GM12878 (cell line): ENCODE measurements at regions not wholly inside any gene's neighbourhood (a gene's known extent, or its start where the extent isn't known, plus 50 kb on each side); places are given as distances from the start of the nearest gene placed in this dataset.

ENCODE experiments used
- ATAC-seq: fragments of 200-7000 bp; cut with Tn5 transposase; 3 replicates; pipeline ENCODE4 v1.9.1; 2020; ENCODE audit warnings: mild to moderate bottlenecking, moderate library complexity
- BruUV-seq: library from RNA; stranded (reverse); fragments of 400-500 nt; replicated peaks from 2 replicates; lab custom pipeline; 2021; lab: Mats Ljungman, UMichigan
- CTCF ChIA-PET: fragments of 300-600 bp; sonication (Branson Sonifier 250); formaldehyde crosslinking; extraction: SDS; loops from one replicate; lab custom pipeline; 2021; ENCODE audit warnings: inconsistent platforms; lab: Yijun Ruan, JAX
- POLR2A ChIA-PET: fragments of 350-600 bp; formaldehyde crosslinking; extraction: SDS; loops from one replicate; lab custom pipeline; 2021; ENCODE audit warnings: inconsistent platforms; lab: Charles Lee
- RAD21 ChIA-PET: fragments of 300-600 bp; sonication (Branson Sonifier 250); formaldehyde crosslinking; loops from one replicate; lab custom pipeline; 2023; ENCODE audit warnings: antibody characterized with exemption; ENCODE audit not compliant: unreplicated experiment; lab: Charles Lee
- SMC1A ChIA-PET: fragments of 300-600 bp; sonication (Branson Sonifier 250); formaldehyde crosslinking; loops from one replicate; lab custom pipeline; 2023; ENCODE audit not compliant: unreplicated experiment, uncharacterized antibody; lab: Charles Lee
- DNase-seq: peaks from one replicate; pipeline ENCODE4 v3.0.0-alpha.2; 2011; ENCODE audit warnings: low read depth, low spot score
- FAIRE-seq: peaks from 3 replicates; lab custom pipeline; 2011; peaks lifted over from hg19 to GRCh38; lab: Jason Lieb, UNC
- H2AFZ ChIP-seq: 2 replicates; pipeline ENCODE4 v1.6.0; 2011; ENCODE audit warnings: low read depth, low read length, control low read depth; ENCODE audit not compliant: control insufficient read depth
- H3K27ac ChIP-seq: 2 replicates; pipeline ENCODE4 v1.5.1; 2011; ENCODE audit warnings: control low read depth; ENCODE audit not compliant: control insufficient read depth, insufficient read depth
- H3K27me3 ChIP-seq, 2 experiments: replicated peaks in 1 of 2; 2 replicates each; pipeline versions ENCODE4 v1.6.0 to v1.6.1; 2011; ENCODE audit warnings: low read length in 1 of 2; ENCODE audit not compliant: control insufficient read depth in 2 of 2, insufficient read depth in 2 of 2
- H3K36me3 ChIP-seq, 2 experiments: 2 replicates each; pipeline ENCODE4 v1.5.1; 2011; ENCODE audit warnings: low read length in 1 of 2; ENCODE audit not compliant: control insufficient read depth in 2 of 2, insufficient read depth in 2 of 2
- H3K4me1 ChIP-seq: 2 replicates; pipeline ENCODE4 v1.6.1; 2011; ENCODE audit warnings: mild to moderate bottlenecking, low read length, moderate library complexity, mixed read lengths; ENCODE audit not compliant: control insufficient read depth, insufficient read depth
- H3K4me2 ChIP-seq: 2 replicates; pipeline ENCODE4 v1.6.0; 2011; ENCODE audit warnings: control low read depth; ENCODE audit not compliant: control insufficient read depth, insufficient read depth
- H3K4me3 ChIP-seq: fragments of 200-600 bp; sonication (generic); 2 replicates; pipeline ENCODE4 v1.5.1; 2016
- H3K79me2 ChIP-seq: 2 replicates; pipeline ENCODE4 v1.6.0; 2011; ENCODE audit warnings: low read length; ENCODE audit not compliant: control insufficient read depth, insufficient read depth
- H3K9ac ChIP-seq: 2 replicates; pipeline ENCODE4 v1.8.0; 2011; ENCODE audit warnings: low read length, control low read depth, mixed read lengths; ENCODE audit not compliant: control insufficient read depth, insufficient read depth
- H3K9me3 ChIP-seq: replicated peaks from 3 replicates; pipeline ENCODE4 v1.5.1; 2011; ENCODE audit warnings: mild to moderate bottlenecking, low read length; ENCODE audit not compliant: control insufficient read depth, insufficient read depth
- H4K20me1 ChIP-seq: 2 replicates; pipeline ENCODE4 v1.6.0; 2011; ENCODE audit not compliant: control insufficient read depth, insufficient read depth
- FOXM1 ChIP-seq: IDR thresholded peaks from 2 replicates; pipeline ENCODE4 v1.6.1; 2012; ENCODE audit warnings: low read depth, mild to moderate bottlenecking, inconsistent platforms, low read length, moderate library complexity
- MEF2A ChIP-seq: IDR thresholded peaks from 2 replicates; pipeline ENCODE4 v1.6.1; 2011; ENCODE audit warnings: low read depth, mild to moderate bottlenecking, low read length, moderate library complexity; ENCODE audit not compliant: insufficient read depth
- MYB ChIP-seq: fragments of 150-350 bp; IDR thresholded peaks from 2 replicates; pipeline ENCODE4 v1.6.1; 2014; ENCODE audit warnings: mild to moderate bottlenecking, low read depth, low read length, borderline replicate concordance
- NRF1 ChIP-seq: conservative IDR thresholded peaks from 2 replicates; pipeline ENCODE4 v1.6.1; 2011; ENCODE audit warnings: mild to moderate bottlenecking, low read depth, low read length, improper control_type of control experiment
- PBX3 ChIP-seq: IDR thresholded peaks from 2 replicates; pipeline ENCODE4 v1.6.1; 2011; ENCODE audit warnings: mild to moderate bottlenecking, low read depth, low read length, moderate library complexity; ENCODE audit not compliant: insufficient replicate concordance
- SP1 ChIP-seq: IDR thresholded peaks from one replicate; pipeline ENCODE4 v1.6.1; 2011; ENCODE audit warnings: low read depth, low read length
- TARDBP ChIP-seq: IDR thresholded peaks from 2 replicates; pipeline ENCODE4 v1.6.1; 2016; ENCODE audit warnings: borderline replicate concordance
- TCF12 ChIP-seq: IDR thresholded peaks from 2 replicates; pipeline ENCODE4 v1.6.1; 2011; ENCODE audit warnings: low read depth, mild to moderate bottlenecking, low read length
- in situ Hi-C: fragments of 300-500 bp; cut with MboI; formaldehyde crosslinking; loops from 9 replicates; pipeline ENCODE4 v1.14.3; 2018; ENCODE audit warnings: mixed read lengths
- intact Hi-C: fragments of 100-400 bp; cut with micrococcal nuclease; formaldehyde crosslinking; loops from one replicate; pipeline ENCODE4 v1.14.2; 2022; ENCODE audit not compliant: unreplicated experiment
- TF ChIP-seq, protein P1 (sequence below): IDR thresholded peaks from 2 replicates; pipeline ENCODE4 v1.6.1; 2011; ENCODE audit warnings: borderline replicate concordance, low read depth, mild to moderate bottlenecking, moderate library complexity, low read length; ENCODE audit not compliant: insufficient read depth, poor library complexity, severe bottlenecking
- TF ChIP-seq, protein P2 (sequence below): fragments of 450-650 bp; IDR thresholded peaks from 2 replicates; pipeline ENCODE4 v1.6.1; 2014; ENCODE audit warnings: mild to moderate bottlenecking
- TF ChIP-seq, protein P3 (sequence below): fragments of 150-350 bp; IDR thresholded peaks from 2 replicates; pipeline ENCODE4 v1.6.1; 2016; ENCODE audit warnings: low read depth, low read length

- TF ChIP-seq, protein P1, sequence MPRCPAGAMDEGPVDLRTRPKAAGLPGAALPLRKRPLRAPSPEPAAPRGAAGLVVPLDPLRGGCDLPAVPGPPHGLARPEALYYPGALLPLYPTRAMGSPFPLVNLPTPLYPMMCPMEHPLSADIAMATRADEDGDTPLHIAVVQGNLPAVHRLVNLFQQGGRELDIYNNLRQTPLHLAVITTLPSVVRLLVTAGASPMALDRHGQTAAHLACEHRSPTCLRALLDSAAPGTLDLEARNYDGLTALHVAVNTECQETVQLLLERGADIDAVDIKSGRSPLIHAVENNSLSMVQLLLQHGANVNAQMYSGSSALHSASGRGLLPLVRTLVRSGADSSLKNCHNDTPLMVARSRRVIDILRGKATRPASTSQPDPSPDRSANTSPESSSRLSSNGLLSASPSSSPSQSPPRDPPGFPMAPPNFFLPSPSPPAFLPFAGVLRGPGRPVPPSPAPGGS = no peak
- TF ChIP-seq, protein P2, sequence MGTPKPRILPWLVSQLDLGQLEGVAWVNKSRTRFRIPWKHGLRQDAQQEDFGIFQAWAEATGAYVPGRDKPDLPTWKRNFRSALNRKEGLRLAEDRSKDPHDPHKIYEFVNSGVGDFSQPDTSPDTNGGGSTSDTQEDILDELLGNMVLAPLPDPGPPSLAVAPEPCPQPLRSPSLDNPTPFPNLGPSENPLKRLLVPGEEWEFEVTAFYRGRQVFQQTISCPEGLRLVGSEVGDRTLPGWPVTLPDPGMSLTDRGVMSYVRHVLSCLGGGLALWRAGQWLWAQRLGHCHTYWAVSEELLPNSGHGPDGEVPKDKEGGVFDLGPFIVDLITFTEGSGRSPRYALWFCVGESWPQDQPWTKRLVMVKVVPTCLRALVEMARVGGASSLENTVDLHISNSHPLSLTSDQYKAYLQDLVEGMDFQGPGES = no peak
- TF ChIP-seq MYB (no peak), NRF1 (no peak), PBX3 (no peak), FOXM1 (no peak), MEF2A (no peak)
Observed at GRCh38 chr13:55190996-55191395, 1949.7 kb upstream of the PRR20A start (continued).

- H3K27ac ChIP-seq = no peak overlapping the region
- no TSS peak for BruUV-seq
- RAD21 ChIA-PET = no interaction called here
- in situ Hi-C loops (no loop called here), intact Hi-C loops (no loop called here)
- POLR2A ChIA-PET = no interaction called here
- SMC1A ChIA-PET = no interaction called here
- FAIRE-seq (no peak), ATAC-seq (no peak), DNase-seq (no peak)
- no peak overlapping the region for H3K4me3 ChIP-seq
- no peaks in the 10 kb centered on the region for H4K20me1 ChIP-seq
- no peaks in the 10 kb centered on the region for H3K27me3 ChIP-seq
- CTCF ChIA-PET = no interaction called here
- H2AFZ ChIP-seq = no peak overlapping the region
- H3K9ac ChIP-seq = no peak overlapping the region
- H3K4me1 ChIP-seq = no peaks in the 10 kb centered on the region
- H3K79me2 ChIP-seq = no peaks in the 10 kb centered on the region
- no peaks in the 10 kb centered on the region for H3K36me3 ChIP-seq
- no peaks in the 10 kb centered on the region for H3K9me3 ChIP-seq
- H3K4me2 ChIP-seq = no peak overlapping the region
- no peak for TF ChIP-seq TARDBP
- TF ChIP-seq TCF12 = no peak
- TF ChIP-seq, protein P3, sequence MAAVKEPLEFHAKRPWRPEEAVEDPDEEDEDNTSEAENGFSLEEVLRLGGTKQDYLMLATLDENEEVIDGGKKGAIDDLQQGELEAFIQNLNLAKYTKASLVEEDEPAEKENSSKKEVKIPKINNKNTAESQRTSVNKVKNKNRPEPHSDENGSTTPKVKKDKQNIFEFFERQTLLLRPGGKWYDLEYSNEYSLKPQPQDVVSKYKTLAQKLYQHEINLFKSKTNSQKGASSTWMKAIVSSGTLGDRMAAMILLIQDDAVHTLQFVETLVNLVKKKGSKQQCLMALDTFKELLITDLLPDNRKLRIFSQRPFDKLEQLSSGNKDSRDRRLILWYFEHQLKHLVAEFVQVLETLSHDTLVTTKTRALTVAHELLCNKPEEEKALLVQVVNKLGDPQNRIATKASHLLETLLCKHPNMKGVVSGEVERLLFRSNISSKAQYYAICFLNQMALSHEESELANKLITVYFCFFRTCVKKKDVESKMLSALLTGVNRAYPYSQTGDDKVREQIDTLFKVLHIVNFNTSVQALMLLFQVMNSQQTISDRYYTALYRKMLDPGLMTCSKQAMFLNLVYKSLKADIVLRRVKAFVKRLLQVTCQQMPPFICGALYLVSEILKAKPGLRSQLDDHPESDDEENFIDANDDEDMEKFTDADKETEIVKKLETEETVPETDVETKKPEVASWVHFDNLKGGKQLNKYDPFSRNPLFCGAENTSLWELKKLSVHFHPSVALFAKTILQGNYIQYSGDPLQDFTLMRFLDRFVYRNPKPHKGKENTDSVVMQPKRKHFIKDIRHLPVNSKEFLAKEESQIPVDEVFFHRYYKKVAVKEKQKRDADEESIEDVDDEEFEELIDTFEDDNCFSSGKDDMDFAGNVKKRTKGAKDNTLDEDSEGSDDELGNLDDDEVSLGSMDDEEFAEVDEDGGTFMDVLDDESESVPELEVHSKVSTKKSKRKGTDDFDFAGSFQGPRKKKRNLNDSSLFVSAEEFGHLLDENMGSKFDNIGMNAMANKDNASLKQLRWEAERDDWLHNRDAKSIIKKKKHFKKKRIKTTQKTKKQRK = no peak
- no peak for TF ChIP-seq SP1
Observed at GRCh38 chr13:55199134-55199533, 1941.6 kb upstream of the PRR20A start.
